Activated CD4-positive, CD25-positive, alpha-beta regulatory T cell treated with anti-CD3 and anti-CD28 coated beads, Interleukin-2, amount 50 U/mL, for 16 hours (primary cell): ENCODE measurements at regions not wholly inside any gene's neighbourhood (a gene's known extent, or its start where the extent isn't known, plus 50 kb on each side); places are given as distances from the start of the nearest gene placed in this dataset.

Experiments used
- DNase-seq: peaks from one replicate; pipeline ENCODE4 v3.0.0-alpha.2; 2020; ENCODE audit warnings: low read depth, low spot score

DNA sequence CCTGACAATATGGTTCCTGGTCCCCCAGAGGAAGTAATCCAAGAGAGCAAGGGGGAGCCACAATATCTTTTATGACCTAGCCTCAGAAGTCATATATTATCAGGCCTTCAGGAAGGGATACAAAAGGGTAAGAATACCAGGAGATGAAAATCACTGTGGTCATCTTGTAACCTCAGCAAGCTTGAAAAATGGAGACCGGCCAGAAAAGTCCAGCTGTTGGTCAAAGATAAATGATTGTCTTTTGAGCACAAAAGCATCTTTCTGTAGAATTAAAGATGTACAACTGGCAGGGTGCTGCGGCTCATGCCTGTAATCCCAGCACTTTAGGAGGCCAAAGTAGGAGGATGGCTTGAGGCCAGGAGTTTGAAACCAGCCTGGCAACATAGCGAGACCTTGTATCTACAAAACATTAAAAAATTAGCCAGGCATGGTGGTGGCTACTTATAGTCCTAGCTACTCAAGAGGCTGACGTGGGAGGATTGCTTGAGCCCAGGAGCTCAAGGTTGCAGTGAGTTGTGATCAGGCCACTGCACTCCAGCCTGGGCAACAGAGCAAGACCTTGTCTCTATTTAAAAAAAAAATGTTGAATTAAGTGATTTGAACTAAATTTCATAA lies 118.0 kb upstream of the MARCKS start:
- DNase-seq: no peak

DNA sequence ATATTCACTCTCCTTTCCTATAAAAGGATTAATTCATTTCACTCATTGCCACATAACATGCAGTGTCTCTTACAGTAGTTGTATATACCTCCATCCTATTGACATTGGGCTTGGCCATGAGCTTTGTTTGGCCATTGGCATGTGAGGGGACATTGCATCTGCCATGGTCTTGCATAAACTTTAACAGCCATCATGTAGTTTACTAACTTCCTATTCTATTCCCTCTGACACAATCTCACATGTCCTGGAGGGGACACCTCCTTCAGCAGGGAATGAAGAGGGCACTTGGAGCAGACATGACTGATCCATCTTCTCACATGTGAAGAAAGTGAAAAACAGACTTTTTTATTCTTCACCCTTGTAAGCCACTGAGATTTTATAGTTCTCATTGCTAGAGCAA lies 115.5 kb upstream of the MARCKS start:
- no peak for DNase-seq

DNA sequence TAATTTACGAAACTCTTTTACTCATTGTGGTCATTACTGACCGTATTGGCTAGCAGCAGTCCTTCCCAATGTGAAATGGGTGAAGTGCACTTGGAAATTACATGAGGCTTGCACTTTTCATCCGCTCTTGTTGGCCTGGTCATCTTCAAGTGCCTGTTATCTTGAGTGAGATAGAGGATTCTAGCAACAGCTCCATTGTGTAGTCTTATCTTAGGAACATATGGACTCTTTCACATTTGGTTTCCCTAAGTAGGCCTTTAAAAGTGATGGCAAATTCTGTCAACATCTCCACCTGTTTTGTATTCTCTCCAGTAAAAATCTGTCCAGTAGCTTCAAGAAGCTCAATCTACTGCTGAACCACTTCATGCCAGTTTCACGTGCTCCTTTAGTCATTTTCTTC lies 114.8 kb upstream of the MARCKS start:
- no peak for DNase-seq

DNA sequence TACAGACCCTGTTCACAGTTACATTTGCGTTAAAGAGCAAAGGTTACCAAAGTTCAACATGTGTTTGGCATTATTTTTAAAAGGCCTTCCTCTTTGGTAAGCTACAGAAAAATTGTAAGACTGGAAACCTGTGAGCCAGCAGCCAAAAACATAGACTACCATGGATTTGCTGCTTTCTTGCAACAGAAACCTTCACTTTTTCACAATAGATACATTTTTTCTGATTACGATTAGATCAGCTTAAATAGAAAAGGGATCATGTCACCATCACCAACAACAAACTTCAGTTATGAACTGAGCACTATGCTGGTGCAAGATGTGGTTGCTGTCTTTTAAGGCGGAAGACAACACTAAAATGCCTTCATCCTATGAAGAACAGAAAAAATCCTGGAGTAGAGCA lies 112.3 kb upstream of the MARCKS start:
- DNase-seq: no peak

DNA sequence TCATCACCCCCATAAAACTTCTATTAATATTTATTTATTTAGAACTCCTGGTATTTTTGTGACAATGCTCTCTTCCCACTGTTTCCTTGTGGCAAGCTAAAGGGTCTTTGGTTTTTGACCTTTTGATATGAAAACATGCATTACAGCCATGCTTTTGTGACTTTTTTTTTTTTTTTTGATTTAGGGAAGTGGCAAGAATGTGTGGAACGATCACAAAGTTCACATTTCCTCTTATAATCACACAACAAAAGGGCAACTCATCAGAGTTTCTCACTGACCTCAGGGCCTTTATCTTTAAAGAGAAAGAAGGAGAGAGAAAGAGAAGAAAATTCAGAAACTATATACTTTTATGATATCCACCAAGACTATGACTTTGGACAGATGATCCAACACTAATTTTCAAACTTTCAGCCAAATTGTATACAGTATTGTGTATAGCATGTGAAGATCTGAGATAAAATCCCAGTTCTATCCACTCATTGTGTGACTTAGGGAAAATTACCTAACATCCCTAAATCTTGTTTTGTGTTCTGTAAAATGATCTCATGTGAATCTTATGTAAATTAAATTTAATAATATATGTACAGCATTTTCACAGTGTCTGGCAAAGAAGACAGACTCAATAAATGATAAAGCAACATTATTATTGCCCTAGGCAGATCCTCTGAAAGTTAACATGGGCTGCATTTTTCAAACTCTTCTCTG lies 106.8 kb upstream of the MARCKS start:
- no peak for DNase-seq

DNA sequence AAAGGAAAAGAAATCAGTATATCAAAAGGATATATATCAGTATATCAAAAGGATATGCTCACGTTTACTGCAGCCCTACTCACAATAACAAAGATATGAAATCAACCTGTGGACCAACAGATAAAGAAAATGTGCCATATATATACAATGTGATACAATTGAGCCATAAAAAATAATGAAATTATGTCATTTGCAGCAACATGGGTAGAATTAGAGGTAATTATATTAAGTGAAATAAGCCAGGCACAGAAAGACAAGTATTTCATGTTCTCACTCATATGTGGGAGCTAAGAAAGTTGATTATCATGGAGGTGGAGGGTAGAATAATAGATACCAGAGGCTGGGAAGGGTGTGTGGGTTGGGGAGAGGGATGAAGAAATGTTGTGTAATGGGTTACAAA lies 102.9 kb upstream of the MARCKS start:
- DNase-seq: no peak

DNA sequence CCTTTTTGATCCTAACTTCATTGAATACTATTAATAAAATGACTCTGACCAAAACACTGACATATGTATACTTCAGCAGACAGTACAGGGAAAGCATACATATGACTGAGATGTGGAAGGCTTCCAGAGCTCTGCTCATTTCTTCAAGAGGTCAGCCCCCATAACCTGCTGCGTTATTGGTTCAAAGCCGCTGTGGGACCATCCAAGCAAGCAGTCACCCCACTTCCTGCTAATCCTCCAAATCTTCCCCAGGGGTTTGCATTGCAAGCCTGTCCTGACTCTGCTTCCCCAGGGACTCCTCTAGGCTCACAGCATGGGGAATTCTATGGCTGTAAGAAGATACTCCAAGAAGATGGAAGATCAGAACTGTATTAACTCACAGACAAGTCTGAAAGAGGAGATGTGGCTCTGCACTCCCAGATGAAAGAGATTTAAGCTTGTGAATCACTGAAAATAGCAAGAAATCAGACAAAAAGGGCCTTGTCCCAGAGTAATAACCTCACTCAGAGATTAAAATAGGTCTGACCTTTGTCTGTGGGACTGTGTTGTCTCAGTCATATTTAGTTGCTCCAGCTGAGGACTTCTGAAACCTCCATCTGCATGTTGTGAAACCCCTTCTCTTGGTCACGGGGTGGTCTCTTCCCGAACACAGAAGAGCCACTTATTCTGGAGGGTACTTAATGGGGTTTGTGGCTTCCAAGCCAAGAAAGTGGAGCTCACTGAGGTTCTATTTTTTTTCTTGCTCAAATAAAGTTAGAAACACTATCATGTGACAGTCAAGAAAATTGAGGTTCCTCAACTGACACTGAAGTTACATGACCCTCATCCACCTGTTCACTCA lies 101.5 kb upstream of the MARCKS start:
- no peak for DNase-seq

DNA sequence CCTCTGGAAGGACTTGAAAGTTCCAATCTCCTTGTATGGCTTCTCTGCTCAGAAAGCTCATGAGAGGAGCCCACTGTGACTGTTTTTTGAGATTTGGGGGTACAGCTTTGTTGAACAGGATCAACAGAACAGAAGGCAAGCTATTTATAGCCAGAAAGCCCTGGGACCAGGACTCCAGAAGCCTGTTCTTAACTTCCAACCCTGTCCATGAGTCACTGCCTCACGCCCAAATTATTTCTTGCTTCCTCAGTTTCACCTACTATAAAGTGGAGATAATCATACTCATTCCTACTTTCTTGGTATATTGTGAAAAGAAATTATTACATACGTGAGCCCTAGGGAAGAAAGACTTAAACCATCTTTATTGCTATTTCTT lies 100.9 kb upstream of the MARCKS start:
- no peak for DNase-seq

DNA sequence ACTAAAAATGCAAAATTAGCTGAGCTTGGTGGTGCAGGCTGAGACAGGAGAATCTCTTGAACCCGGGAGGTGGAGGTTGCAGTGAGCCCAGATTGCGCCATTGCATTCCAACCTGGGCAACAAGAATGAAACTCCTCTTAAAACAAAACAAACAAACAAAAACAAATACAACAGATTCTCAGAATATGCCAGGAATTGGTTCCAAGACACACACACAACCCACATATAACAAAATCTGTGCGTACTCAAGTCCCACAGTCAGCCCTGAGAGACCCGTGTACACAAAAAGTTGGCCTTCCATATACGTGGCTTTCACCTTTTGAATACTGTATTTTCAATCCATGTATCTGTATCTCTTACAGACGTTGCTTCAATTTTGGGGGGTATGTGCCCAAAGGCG lies 98.9 kb upstream of the MARCKS start:
- DNase-seq: no peak

DNA sequence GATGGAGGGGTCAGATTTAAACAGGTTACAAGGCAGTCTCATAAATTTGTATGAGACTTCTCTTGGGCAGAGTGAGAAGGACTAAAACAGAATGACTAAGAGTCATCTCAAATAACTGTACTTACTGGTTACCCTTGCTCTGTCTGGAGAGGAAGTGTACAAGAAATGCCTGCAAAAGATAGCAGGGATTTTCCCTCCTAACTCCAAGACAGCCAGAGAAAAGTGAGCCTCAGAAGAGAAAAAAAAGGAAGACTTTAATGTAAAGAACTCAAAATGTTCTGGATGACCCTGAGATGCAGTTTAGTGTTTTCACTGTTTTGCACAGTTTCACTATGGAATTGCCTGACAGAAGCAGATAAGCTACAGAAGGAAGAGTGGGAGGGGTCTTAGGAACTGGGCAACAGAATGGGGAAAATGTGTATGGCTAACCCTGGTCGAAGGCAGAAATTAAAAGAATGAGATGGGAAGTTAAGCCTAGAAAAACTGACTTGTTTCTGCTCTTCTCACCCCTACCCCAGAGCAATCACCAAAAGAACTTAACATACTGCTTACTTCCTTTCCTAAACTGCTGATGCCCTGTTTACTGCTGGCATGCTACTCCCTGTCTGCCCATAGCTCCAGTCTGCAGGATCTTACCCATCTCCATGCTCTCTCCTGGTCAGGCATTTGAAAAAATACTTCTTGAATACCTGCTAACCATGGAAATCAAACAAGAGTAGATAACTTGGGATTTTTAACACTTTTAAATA lies 98.1 kb upstream of the MARCKS start:
- DNase-seq: no peak

DNA sequence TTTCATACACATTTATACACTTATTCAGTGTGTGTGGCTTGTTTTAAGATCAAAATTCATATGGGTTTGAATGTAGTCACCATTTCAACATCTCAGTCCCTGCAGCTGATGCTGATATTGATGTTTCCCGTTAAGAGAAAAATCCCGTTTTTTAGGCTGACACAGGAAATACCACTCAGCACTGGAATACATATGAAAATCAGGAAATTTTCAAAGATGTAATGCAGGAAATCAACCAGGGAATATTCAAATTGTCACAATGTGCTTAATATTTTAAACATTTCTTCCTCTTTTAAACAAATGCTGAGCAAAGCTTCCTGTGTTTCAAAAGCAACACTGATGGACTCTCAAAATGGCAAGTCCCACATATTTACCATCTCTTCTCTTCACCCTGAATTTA lies 94.5 kb upstream of the MARCKS start:
- no peak for DNase-seq

DNA sequence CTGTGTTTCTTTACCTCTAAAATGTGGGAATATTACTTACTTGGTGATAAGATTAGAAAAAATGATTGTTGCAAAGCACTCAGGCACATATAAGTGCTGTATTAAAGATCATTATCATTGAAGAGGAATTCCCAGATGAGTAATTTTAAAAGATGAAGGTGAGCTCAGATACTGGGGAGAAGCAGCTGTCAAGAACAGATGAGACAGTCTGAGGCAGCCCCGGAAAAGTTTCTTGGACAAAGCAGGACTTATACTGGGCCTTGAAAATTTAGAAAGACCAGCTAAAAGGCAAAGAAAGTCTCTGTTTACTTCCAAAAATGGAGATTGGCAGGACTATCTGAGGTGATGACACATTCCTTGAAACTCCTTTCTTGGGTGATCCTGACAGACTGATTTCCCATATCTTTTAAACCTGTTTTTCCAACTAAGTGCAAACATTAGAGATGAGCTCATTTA lies 93.8 kb upstream of the MARCKS start:
- no peak for DNase-seq

DNA sequence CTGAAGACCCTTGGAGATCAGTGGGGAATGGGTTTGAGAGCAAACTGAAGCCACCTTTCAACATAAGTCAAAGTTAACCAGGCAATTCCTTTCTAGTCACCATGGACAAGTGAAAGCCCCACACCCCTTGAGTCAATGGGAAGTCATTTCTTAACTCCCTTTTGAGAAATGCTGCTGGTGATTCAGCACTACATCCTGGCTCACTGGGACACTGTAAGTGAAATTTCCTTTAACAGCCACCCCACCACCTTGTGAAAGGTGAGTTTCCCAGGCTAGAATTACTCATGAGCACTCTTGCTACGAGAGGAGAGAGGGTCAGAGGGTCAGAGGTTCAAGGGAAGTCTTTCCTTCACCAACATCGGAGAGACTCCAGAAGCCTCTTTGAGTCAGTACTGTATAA lies 93.3 kb upstream of the MARCKS start:
- DNase-seq: no peak

DNA sequence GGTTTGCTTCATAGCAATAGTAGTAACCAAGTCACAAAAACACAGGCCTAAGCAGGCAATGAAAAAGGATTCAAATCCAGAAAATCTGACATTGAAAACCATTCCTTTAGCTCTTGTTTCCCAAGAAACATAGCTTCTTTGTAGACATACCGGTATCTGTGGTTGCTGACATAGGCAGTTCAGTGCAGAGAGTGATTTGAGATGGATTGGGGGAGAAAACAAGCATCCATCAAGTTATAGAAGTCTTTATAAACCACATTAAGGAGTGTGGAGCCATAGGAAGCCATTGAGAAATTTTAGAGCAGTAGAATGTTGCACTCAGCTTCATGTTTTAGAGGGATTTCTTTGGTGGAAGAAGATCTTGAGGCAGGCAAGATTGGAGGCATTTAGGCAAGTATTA lies 91.2 kb upstream of the MARCKS start:
- DNase-seq: no peak

DNA sequence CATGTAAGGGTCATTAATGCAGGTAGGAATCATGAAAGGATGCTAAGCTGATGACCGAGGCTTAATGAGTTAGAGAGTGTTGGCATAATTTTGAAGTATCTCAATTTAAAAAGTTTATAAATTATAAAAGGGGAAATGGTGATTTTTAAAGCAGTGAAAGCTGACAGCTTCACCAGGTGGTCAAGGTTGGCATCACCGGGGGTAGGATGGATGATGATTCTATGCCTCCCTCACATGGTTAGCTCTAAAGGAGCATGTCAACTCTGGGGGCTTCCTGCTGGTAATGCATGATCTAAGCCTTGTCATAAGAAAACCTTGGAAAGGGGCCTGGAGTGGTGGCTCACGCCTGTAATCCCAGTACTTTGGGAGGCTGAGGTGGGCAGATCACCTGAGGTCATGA lies 89.2 kb upstream of the MARCKS start:
- no peak for DNase-seq

DNA sequence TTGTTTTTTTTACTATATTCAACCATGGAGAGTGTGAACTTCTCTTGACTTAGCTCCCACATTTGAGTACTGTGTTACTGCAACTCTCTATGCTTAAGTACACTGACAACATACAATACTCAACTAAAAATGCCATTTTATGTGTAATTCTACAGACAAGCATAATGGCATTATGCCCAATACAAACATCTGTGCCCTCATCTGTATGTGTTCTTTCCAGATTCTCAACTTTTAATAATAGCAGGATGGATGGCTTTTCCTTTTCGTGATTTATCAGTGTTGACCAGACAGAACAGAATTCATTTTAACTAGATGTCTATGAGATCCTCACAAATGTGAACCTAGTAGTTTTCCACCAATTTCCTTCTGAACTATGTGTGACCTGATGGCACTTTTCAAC lies 84.2 kb upstream of the MARCKS start:
- DNase-seq: no peak

DNA sequence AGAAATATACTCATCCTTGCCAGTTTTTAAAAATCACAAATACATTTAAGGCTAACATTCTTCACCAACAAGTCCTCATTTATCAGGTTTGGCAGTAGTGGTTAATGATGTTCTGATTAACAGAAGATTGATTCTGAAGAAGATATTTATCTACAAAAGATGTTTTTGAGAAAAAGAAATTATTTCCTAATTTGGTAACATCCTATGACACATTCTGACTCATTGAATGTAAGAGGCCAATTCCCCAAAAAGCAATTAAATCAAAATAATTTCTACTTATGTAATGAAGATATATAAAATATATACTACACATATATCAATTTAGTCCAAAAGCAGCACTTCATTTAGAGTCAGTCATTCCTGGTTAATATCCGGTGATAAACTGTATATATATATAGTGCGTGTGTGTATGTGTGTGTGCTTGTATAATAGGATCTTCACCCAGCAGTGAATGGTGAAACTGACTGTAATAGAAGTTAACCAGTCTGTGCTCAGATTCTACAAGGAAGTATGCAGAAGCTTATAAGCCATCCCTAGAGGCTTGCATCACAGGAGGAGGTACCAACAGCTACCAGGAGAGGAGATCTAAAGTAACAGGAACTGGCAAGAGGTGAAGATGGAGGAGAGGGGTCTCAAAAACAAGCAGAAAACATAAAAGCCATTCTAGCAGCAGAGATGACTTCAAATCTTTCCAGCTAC lies 82.9 kb upstream of the MARCKS start:
- DNase-seq: no peak

DNA sequence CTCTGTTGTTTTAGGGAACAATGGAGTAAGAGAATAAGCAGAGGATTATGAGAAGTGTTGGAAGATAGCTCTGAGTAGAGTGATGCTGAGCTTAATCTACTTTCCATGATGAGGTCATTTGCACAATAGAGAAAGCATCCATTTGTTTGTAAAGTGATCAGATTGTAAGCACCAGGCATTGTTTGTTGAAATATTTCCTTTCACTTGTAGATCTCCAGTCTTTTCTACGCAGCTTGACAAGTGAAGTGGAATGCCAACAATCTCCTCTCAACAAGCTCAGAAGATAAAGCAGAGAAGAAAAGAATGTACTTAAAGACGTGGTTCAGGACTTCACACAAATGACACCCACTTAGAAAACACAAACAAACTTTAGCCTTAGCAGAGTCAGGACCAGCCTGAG lies 80.1 kb upstream of the MARCKS start:
- DNase-seq: no peak

DNA sequence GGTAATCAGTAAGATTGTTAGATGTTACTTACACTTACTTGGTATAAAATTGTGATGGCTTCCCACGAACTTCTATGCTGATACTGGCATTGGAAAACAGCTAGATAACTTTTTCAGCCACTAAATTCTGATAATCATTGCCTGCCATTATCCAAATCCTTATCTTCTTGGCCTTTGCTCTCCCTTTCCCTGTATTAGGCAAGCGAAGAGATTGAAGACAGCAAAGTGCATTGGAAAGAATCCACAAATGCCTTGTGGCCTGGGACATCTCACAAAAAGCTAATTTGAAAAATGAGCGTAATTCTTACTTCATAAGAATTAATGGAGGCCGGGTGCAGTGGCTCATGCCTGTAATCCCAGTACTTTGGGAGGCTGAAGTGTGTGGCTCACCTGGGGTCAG lies 79.5 kb upstream of the MARCKS start:
- no peak for DNase-seq

DNA sequence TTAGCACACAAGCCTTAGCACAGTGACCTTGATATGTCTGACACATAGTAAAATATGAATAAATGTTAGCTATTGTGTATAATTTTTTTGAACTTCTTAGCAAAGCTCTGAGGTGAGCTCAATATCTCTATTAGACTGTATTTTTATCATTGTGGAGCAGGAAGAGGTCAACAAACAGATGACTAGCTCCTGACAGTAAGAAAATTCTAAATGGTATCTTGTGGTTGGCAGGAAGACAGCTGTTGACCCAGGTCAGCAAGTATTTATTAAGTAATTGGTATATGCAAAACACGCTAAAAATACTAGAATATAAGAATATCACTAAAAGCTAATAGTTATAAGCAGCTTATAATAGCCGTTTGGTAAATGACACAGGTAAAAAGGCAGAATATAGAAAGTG lies 77.5 kb upstream of the MARCKS start:
- no peak for DNase-seq

DNA sequence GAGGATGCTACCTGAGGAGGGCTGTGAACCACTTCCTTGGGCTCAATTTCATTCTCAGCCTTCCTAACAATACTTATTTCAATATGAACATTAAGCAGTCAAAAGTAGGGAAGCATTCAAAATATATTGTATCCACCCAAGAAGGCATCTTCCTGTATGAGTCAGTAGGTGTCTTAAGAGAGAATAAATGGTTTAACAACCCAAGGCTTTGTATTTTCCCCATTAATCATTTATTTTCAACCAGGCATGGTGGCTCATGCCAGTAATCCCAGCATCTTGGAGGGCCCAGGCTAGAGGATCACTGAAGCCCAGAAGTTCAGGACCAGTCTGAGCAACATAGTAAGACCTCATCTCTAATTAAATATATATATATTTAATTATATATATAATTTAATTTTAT lies 74.5 kb upstream of the MARCKS start:
- DNase-seq: no peak

DNA sequence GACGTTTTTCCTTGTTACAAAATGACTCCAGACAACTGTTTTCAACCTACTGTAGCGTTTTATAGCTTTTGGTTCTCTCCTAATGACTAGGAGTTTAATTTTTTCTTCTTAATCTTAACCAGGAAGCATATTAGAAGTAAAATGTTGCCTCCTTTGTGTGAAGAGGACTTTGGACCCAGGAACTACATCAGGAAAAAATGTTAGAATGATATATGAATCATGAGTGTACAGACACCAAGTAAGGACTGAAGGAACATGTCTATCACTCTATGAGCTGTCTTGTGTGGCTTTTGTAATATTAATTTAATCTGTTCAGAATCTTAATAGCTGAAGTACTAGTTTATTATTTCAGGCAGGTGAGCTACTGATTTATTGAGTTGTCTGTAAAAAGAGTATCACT lies 71.0 kb upstream of the MARCKS start:
- DNase-seq: no peak
